Epithelial cell of esophagus (primary cell): ENCODE measurements at regions not wholly inside any gene's neighbourhood (a gene's known extent, or its start where the extent isn't known, plus 50 kb on each side); places are given as distances from the start of the nearest gene placed in this dataset.

Experiments used
- DNase-seq: peaks from one replicate; pipeline ENCODE4 v3.0.0; 2010; ENCODE audit warnings: low read depth
- H3K4me3 ChIP-seq: 2 replicates; pipeline ENCODE4 v1.5.1; 2011; ENCODE audit warnings: mild to moderate bottlenecking, low read length, control low read depth
- TF ChIP-seq, protein P1 (sequence below): IDR thresholded peaks from 2 replicates; pipeline ENCODE4 v1.5.1; 2011; ENCODE audit warnings: low read depth, mild to moderate bottlenecking, low read length, control low read depth, inconsistent platforms; ENCODE audit not compliant: insufficient read depth; ENCODE audit errors: missing control alignments

DNA sequence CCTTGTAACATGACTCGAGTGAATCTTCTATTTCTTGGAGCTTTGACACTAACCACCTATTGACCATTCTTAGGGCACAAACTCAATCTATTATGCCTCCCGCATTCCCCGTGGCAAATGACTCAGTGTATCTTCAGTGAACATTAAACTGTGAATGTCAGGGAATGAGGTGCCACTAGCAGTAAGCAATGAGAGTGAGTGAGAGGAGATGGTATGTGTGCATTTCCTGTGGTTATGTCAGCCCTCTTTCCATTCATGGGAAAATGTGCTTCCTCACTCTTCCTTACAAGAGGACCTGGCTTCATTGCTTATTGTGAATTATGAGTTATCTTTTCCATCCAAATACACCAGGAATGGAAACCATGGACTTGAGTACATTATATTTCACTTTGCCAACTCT is 229.2 kb downstream of the EMP1 start:
- TF ChIP-seq, protein P1, sequence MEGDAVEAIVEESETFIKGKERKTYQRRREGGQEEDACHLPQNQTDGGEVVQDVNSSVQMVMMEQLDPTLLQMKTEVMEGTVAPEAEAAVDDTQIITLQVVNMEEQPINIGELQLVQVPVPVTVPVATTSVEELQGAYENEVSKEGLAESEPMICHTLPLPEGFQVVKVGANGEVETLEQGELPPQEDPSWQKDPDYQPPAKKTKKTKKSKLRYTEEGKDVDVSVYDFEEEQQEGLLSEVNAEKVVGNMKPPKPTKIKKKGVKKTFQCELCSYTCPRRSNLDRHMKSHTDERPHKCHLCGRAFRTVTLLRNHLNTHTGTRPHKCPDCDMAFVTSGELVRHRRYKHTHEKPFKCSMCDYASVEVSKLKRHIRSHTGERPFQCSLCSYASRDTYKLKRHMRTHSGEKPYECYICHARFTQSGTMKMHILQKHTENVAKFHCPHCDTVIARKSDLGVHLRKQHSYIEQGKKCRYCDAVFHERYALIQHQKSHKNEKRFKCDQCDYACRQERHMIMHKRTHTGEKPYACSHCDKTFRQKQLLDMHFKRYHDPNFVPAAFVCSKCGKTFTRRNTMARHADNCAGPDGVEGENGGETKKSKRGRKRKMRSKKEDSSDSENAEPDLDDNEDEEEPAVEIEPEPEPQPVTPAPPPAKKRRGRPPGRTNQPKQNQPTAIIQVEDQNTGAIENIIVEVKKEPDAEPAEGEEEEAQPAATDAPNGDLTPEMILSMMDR, result no peak
- no peak overlapping the region for H3K4me3 ChIP-seq
- DNase-seq, result peak; percentile 81

DNA sequence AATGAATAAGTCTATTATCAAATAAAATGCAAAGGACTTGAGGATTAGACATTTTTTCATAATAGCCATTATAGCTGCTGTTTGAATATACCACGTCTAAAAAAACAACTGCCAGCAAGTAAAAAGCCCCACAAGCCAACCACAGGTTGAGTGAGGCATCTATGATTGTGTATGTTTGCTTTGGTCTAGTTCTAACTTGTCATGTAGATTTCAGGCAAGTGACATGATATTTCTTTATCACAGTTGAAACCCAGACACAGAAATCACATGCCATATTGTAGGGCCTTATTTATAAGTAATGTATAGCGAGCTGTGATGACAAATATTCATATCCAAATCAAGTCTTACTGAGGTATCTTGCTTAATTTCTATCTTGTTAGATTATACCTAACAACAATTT is 225.8 kb downstream of the EMP1 start:
- TF ChIP-seq, protein P1, result no peak
- DNase-seq, result peak; percentile 39
- no peak overlapping the region for H3K4me3 ChIP-seq

DNA sequence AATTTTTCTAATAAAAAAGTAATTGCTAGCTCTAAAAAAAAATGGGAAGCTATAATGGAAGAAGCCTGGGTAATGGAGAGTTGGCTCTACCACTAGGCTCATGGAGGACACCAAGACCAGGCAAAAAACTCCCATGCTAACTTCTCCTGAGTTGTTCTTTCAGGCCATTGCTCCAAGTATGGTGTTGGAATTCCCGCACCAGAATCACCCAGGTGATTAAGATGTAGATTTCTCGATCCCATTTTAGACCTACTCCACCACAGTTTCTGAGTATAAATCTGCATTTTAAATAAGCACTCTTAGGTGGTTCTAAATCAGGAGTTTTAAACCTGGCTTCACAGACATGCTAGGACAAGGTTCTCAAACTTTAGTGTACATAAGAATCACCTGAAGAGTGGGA is 221.0 kb downstream of the EMP1 start:
- no peak for DNase-seq
- H3K4me3 ChIP-seq, result no peak overlapping the region
- TF ChIP-seq, protein P1, result no peak

GRCh38 chr12:13411287-13411686 is 214.8 kb downstream of the EMP1 start:
- no peak for DNase-seq
- TF ChIP-seq, protein P1, result no peak
- H3K4me3 ChIP-seq, result no peak overlapping the region

GRCh38 chr12:13405961-13406703 is 209.6 kb downstream of the EMP1 start:
- TF ChIP-seq, protein P1, result no peak
- no peak overlapping the region for H3K4me3 ChIP-seq
- no peak for DNase-seq

- H3K4me3 ChIP-seq, result peak overlapping the region; percentile 10
- DNase-seq, result no peak
- TF ChIP-seq, protein P1, result no peak
These were observed 208.3 kb downstream of the EMP1 start for GRCh38 chr12:13404631-13405473.
